Urothelium cell line (cell line): ENCODE measurements at regions not wholly inside any gene's neighbourhood (a gene's known extent, or its start where the extent isn't known, plus 50 kb on each side); places are given as distances from the start of the nearest gene placed in this dataset.

Source experiments
- DNase-seq: peaks from one replicate; pipeline ENCODE4 v3.0.0; 2011; ENCODE audit warnings: low spot score, mixed read lengths
- FAIRE-seq: peaks from 2 replicates; lab custom pipeline; 2011; peaks lifted over from hg19 to GRCh38; lab: Jason Lieb, UNC

DNA sequence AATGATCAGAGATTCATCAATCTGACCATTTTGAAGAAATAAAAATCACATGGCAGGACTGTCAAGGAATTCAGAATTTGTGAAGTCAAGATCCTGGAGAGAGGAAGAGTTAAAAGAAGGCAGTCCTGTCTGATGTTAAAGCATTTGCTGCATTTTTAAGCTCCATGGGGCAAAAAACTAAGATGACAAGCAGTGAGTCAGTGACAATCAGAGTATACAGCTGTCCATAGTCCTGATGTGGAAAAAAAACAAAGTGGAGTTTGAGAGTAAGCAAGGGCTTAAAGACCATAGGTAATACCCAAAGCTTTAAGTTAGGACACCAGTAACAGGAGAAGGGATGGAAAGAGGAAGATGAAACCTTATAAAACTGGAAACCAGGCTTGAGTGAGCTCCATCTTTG is 412.7 kb upstream of the ANKRD30A start:
- no peak for DNase-seq
- no peak for FAIRE-seq

- FAIRE-seq (no peak), DNase-seq (no peak)
Measured at GRCh38 chr10:36711361-36711760, 414.0 kb upstream of the ANKRD30A start.

DNA sequence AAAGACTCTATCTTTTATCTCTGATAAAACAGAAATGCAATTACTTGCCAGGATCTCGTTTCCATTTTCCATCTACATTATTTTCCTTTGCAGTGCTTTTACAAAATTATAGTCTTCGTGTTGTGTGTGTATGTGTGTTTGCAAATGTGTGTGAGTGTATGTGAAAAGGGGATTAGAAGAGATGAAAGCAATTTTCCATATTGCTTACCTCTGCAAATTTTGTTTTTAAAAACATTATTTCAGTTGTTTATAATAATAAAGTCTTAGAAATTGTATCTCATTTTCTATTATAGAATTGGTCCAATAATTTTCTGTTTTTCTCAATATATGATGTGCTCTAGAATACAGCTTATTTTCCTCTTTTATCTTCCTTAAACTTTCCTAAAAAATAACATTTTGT is 421.3 kb upstream of the ANKRD30A start:
- DNase-seq: no peak
- FAIRE-seq: no peak

DNA sequence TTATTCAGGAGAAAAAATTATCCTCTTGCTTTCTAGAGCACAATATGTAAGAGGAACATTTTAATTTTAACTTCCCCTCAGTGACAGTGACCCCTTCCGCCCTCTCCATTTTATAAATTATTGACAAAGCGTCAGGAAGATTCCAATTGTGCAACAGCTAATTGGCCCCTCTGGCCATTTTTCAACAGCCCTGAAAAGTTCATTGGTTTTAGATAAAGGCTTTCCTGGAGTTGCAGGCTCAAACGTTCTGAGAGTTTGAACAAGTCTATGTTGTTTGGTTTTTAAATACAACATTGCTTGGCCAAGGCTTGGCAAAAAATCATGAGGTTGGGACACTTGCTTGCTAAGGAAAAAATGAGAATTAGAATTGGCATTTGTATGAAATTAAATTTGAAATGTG is 422.2 kb upstream of the ANKRD30A start:
- FAIRE-seq (no peak), DNase-seq (no peak)

- FAIRE-seq: no peak
- DNase-seq: no peak
Measured at GRCh38 chr10:36700123-36700522, 425.3 kb upstream of the ANKRD30A start.

GRCh38 chr10:36692759-36693158 is 432.6 kb upstream of the ANKRD30A start:
- DNase-seq: no peak
- no peak for FAIRE-seq

- DNase-seq (no peak), FAIRE-seq (no peak)
Measured at GRCh38 chr10:36688717-36689116, 436.7 kb upstream of the ANKRD30A start.

DNA sequence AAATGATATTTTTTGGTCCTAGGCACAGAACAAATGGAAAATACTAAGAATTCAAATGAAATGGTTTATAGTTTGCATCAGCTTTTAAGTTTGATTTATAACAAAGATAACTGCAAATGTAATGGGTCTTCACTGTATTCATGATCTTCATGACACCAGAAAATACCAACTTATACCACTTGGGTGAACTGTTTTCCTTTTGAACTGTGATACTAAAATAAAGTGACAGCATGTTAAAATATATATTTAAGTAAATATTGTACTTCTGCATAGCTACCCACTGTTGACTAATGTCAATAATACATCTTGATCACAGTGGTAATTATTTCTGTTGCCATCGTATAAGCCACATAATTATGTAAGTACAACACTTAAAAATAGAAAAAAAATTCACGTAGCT is 442.0 kb upstream of the ANKRD30A start:
- FAIRE-seq: no peak
- DNase-seq: no peak

DNA sequence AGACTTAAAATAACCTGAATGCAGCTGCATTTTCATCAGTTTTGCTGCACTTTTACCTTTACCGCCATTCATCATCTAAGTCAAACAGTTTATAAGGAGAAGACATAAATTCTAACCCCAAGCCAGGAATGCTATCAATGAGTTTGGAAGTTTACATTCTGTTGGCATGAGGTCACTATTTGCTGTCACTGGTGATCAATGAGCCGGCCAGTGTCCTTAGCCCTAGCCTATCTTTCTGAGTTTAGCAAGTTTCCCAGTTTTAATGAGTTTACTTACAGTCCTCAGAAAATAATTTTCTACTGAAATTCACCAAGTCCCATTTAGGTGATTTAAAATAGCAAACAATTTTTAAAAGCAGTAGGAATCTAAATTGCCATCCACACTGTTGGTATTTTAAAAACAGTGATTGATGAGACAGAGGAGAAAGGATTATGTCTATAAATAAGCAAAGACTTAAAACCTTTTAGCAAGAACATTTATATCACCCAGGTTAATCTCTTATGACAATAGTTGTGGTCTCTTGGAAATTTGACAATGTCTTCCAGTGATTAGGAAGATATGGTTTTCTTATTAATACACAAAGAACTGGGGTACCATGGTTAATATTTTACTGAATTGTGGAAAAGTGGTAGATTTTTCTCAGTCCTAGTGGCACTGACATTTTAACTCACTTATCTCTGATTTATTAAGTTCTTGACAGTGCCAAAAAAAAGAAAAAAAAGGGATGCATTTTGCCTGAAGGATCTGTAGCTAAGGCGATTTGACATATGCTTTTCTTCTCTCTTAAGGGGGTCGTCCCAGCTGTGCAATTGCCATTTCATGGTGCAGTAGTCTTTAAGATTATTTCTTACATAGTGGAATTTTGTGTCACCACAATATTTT is 443.4 kb upstream of the ANKRD30A start:
- no peak for FAIRE-seq

GRCh38 chr10:36679554-36679953 is 445.8 kb upstream of the ANKRD30A start:
- FAIRE-seq (no peak), DNase-seq (no peak)

More for the DNA sequence above, 443.4 kb upstream of the ANKRD30A start:
- no peak for DNase-seq

- FAIRE-seq (no peak), DNase-seq (no peak)
Measured at GRCh38 chr10:36677431-36677768, 448.0 kb upstream of the ANKRD30A start.

DNA sequence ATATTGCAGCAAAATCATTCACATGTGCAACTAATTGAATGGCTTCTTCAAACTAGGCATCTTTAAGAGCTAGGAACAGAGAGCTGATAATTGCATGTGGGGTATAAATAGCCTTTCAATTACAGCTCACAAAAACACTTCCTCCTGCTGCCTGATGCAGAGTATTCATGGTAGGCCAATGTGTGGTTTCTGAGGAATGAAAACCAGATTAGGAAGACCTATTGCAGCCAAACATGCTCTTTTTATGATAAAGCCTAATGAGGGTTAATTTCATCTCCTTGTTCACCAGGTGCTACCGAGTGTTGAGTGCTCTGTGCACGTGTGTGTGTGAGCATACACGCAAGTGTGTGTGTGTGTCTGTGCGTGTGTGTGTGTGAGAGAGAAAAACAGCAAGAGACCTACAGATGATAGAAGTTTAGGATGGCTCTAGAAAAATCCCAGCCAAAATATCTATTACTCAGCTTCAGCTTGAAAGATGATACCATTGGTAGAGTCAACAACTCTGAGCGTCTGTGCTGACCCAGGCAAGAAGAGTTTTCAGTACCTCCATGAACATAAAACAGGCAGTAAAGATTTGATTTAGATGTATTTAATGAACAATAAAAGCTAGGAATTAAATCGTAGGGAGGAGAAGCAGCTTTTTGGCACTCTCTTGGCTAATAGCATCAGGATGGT is 448.5 kb upstream of the ANKRD30A start:
- DNase-seq (no peak), FAIRE-seq (no peak)

- DNase-seq (no peak), FAIRE-seq (peak; percentile 61)
Measured at GRCh38 chr10:36676321-36676720, 449.1 kb upstream of the ANKRD30A start.

DNA sequence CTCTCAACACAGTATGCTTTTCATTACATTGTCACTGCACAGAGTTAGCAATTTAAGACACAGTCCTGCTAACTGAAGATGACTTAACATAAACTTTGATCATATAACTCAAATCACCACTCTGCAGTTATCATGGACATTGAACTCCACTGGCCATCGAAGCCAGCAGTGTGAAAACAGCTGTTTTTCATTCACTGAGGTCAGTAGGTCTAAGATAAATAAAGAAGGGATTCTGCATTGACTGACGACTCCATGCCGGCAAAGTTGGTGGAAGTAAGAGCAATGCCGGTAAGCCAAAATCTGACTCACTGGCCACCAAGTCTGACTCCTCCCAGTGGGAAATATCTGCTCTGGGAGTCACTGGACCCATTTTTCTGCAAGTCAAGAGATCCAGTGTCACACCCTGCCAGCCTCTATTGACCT is 449.9 kb upstream of the ANKRD30A start:
- FAIRE-seq (no peak), DNase-seq (peak; percentile 54)

GRCh38 chr10:36671607-36672006 is 453.8 kb upstream of the ANKRD30A start:
- FAIRE-seq (no peak), DNase-seq (no peak)

DNA sequence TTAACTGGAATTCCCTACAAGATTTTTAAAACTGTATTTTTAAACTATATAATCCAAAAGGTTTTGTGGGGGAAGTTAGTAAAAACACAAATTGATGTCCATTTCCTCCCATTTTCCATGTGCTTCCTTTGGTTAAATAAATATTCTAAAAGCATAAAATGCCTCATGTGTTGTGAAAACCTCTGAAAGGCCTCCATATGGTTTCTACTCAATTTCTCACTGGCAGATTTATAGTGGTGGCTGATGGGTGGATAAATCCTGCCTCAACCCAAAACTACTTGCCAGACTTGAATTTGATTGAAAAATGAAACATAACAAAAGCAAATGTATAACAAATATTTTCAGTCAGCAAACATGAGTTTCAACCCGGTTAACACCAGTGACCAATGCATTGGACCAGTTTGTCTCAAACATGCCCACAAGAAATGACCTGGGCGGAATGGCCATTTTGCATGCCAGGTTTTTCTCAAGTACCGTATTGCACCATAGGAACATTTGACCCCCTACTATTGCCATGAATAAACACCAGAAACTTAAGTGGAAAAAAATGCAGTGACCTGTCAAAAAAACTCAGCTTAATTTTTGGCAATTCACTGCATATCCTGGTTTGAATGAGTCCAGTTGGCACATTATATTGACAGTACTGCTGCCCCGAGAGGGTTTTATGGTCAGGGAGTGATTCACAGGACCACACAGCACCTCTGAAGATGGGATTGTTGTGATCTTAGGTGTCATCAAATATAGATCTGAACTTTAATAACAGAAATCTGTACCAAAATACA is 454.6 kb upstream of the ANKRD30A start:
- DNase-seq (no peak), FAIRE-seq (no peak)

- FAIRE-seq (no peak), DNase-seq (no peak)
Measured at GRCh38 chr10:36669615-36670352, 455.6 kb upstream of the ANKRD30A start.

DNA sequence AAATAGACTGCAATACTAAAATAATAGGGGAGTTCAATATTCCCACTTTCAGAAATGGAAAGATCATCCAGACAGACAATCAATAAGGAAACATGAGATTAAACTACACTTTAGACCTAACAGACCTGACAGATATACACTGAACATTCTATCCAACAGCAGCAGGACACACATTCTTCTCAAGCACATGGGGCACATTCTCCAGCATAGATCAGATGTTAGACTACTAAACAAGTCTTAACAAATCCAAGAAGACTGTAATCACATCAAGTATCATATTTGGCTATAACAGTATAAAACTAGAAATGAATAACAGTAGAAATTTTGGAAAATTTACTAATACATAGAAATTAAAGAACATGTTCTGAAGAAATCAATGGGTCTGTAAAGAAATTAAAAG is 458.9 kb upstream of the ANKRD30A start:
- DNase-seq (no peak), FAIRE-seq (no peak)

- DNase-seq (no peak), FAIRE-seq (no peak)
Measured at GRCh38 chr10:36662571-36662970, 462.8 kb upstream of the ANKRD30A start.

GRCh38 chr10:36650274-36650673 is 475.1 kb upstream of the ANKRD30A start:
- FAIRE-seq (no peak), DNase-seq (no peak)

DNA sequence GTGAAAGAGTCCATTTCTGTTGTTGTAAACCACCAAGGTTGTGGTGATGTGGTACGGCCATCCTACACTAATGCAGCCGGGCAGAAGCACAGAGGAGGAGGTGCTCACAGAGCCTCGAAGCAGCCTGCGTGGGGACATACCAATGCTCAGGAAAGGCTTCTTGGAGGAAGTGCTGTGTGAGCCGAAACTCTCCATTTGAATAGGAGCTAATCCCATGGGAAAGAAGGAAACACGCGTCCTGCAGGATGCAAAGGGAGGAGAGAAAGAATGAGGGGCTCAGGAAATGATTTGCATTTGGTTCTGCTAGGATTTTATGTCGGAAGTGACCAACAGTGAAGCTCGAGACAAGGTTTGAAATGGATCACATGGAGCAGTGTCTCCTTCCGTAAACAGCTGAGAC is 477.9 kb upstream of the ANKRD30A start:
- DNase-seq: no peak
- FAIRE-seq: no peak
